PC-9 (cell line): ENCODE measurements at regions not wholly inside any gene's neighbourhood (a gene's known extent, or its start where the extent isn't known, plus 50 kb on each side); places are given as distances from the start of the nearest gene placed in this dataset.

Experiments
- CTCF ChIP-seq: fragments of 200-600 bp; sonication (generic); conservative IDR thresholded peaks from 2 replicates; pipeline ENCODE4 v1.6.1; 2017; ENCODE audit warnings: mixed run types, antibody characterized with exemption, mild to moderate bottlenecking, moderate library complexity
- EZH2 ChIP-seq: fragments of 200-600 bp; sonication (generic); IDR thresholded peaks from 2 replicates; pipeline ENCODE4 v1.8.0; 2017; ENCODE audit warnings: antibody characterized with exemption, low read depth

DNA sequence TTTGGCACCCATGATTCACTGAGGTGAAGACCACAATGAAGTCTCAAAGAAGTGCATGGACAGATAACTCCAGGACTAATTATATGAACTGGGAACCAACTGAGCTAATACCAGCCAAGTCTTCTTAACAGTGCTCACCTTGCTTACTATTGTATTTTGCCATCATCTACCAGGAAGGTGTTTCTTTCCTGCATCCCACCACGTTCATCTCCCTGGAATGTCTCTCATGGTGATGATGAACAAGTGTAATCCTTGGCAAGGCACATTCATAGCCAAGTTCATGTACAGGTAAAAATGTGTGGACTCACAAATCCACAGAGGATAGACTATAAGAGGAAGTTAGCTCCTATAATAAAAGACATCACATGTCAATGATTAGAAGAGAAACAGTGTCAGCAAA lies 489.1 kb downstream of the SMARCA1 start:
- no peak for TF ChIP-seq CTCF
- no peak for TF ChIP-seq EZH2
